ENCODE measurements at regions not wholly inside any gene's neighbourhood (a gene's known extent, or its start where the extent isn't known, plus 50 kb on each side); places are given as distances from the start of the nearest gene placed in this dataset.

GRCh38 chr7:115195208-115195607 is 273.3 kb downstream of the MDFIC start:
- Histone ChIP-seq H3K9me3 (no peaks in the 10 kb centered on the region), H3K4me1 (no peaks in the 10 kb centered on the region)
- TF ChIP-seq POLR2A (IDR thresholded peaks at IDR 0.05), result no peak
- TF ChIP-seq EP300 (IDR thresholded peaks at IDR 0.05), result no peak
- no peak for TF ChIP-seq POLR2AphosphoS5 (IDR thresholded peaks at IDR 0.05)
- no peak for TF ChIP-seq CTCF (IDR thresholded peaks at IDR 0.05)

GRCh38 chr7:115191526-115191925 is 269.6 kb downstream of the MDFIC start:
- no peak overlapping the region for H3K4me3 ChIP-seq
- no peak overlapping the region for H3K27ac ChIP-seq
- no peak for DNase-seq (ENCODE audit: low spot score in 2 of 2)
- no peaks in the 10 kb centered on the region for H3K9me3 ChIP-seq
- H3K36me3 ChIP-seq, result no peaks in the 10 kb centered on the region
- TF ChIP-seq POLR2AphosphoS5 (IDR thresholded peaks at IDR 0.05) (no peak), POLR2A (IDR thresholded peaks at IDR 0.05) (no peak), EP300 (IDR thresholded peaks at IDR 0.05) (no peak), CTCF (IDR thresholded peaks at IDR 0.05) (no peak)
- H3K27me3 ChIP-seq, result no peaks in the 10 kb centered on the region
- H3K4me1 ChIP-seq, result no peaks in the 10 kb centered on the region
- WGBS, result 43% methylated on average over 2 of the region's 2 CpGs

More at GRCh38 chr7:115195208-115195607, 273.3 kb downstream of the MDFIC start:
- WGBS, result 81% methylated on average over 2 of the region's 2 CpGs
- Histone ChIP-seq H3K4me3 (no peak overlapping the region), H3K27me3 (no peaks in the 10 kb centered on the region), H3K27ac (no peak overlapping the region), H3K36me3 (no peaks in the 10 kb centered on the region)
- no peak for DNase-seq (ENCODE audit: low spot score in 2 of 2)

- TF ChIP-seq CTCF (IDR thresholded peaks at IDR 0.05), result no peak
- TF ChIP-seq POLR2A (IDR thresholded peaks at IDR 0.05), result no peak
- TF ChIP-seq POLR2AphosphoS5 (IDR thresholded peaks at IDR 0.05), result no peak
- no peak for TF ChIP-seq EP300 (IDR thresholded peaks at IDR 0.05)
- WGBS, result 88% methylated on average over 5 of the region's 5 CpGs
- no peaks in the 10 kb centered on the region for H3K36me3 ChIP-seq
- no peaks in the 10 kb centered on the region for H3K9me3 ChIP-seq
- no peaks in the 10 kb centered on the region for H3K27me3 ChIP-seq
- DNase-seq (ENCODE audit: low spot score in 2 of 2), result no peak
- no peaks in the 10 kb centered on the region for H3K4me1 ChIP-seq
- H3K4me3 ChIP-seq, result no peak overlapping the region
- no peak overlapping the region for H3K27ac ChIP-seq
These were observed 261.6 kb downstream of the MDFIC start for GRCh38 chr7:115183431-115184057.

- WGBS, result 26% methylated on average over 2 of the region's 2 CpGs
- no peak for TF ChIP-seq CTCF (IDR thresholded peaks at IDR 0.05)
- no peak for TF ChIP-seq POLR2A (IDR thresholded peaks at IDR 0.05)
- no peak for TF ChIP-seq POLR2AphosphoS5 (IDR thresholded peaks at IDR 0.05)
- TF ChIP-seq EP300 (IDR thresholded peaks at IDR 0.05), result no peak
- Histone ChIP-seq H3K27ac (no peak overlapping the region), H3K36me3 (no peaks in the 10 kb centered on the region), H3K4me1 (no peaks in the 10 kb centered on the region), H3K4me3 (no peak overlapping the region), H3K9me3 (no peaks in the 10 kb centered on the region), H3K27me3 (no peaks in the 10 kb centered on the region)
- DNase-seq (ENCODE audit: low spot score in 2 of 2), result no peak
These were observed 256.9 kb downstream of the MDFIC start for GRCh38 chr7:115178835-115179234.

GRCh38 chr7:115177823-115178222 is 255.9 kb downstream of the MDFIC start:
- H3K9me3 ChIP-seq, result no peaks in the 10 kb centered on the region
- H3K36me3 ChIP-seq, result no peaks in the 10 kb centered on the region
- H3K4me1 ChIP-seq, result no peaks in the 10 kb centered on the region
- H3K27ac ChIP-seq, result no peak overlapping the region
- DNase-seq (ENCODE audit: low spot score in 2 of 2), result no peak
- H3K27me3 ChIP-seq, result no peaks in the 10 kb centered on the region
- no peak for TF ChIP-seq POLR2A (IDR thresholded peaks at IDR 0.05)
- TF ChIP-seq POLR2AphosphoS5 (IDR thresholded peaks at IDR 0.05), result no peak
- no peak for TF ChIP-seq EP300 (IDR thresholded peaks at IDR 0.05)
- no peak for TF ChIP-seq CTCF (IDR thresholded peaks at IDR 0.05)
- WGBS, result 76% methylated on average over 3 of the region's 3 CpGs
- no peak overlapping the region for H3K4me3 ChIP-seq

Data from suprapubic skin (tissue), 4 donors.